22Rv1 (cell line): ENCODE measurements at regions not wholly inside any gene's neighbourhood (a gene's known extent, or its start where the extent isn't known, plus 50 kb on each side); places are given as distances from the start of the nearest gene placed in this dataset.
A peak's percentile ranks its signal among the peaks of the same experiment; 100 is the strongest.

Source experiments
- H3K27ac ChIP-seq: fragments of 450-650 bp; 2 replicates; pipeline ENCODE4 v1.5.1; 2017
- CTCF ChIP-seq: fragments of 450-650 bp; IDR thresholded peaks from 2 replicates; pipeline ENCODE4 v1.5.1; 2017; ENCODE audit warnings: mild to moderate bottlenecking
- ZFX ChIP-seq: fragments of 450-650 bp; IDR thresholded peaks from 2 replicates; pipeline ENCODE4 v1.6.1; 2017; ENCODE audit warnings: antibody characterized with exemption, borderline replicate concordance

GRCh38 chr7:115883629-115884028 lies 146.9 kb downstream of the TFEC start:
- H3K27ac ChIP-seq: no peak overlapping the region
- TF ChIP-seq CTCF: no peak
- no peak for TF ChIP-seq ZFX

- H3K27ac ChIP-seq: no peak overlapping the region
- TF ChIP-seq ZFX: no peak
- TF ChIP-seq CTCF: no peak
Measured at GRCh38 chr7:115881476-115881875, 149.1 kb downstream of the TFEC start.

GRCh38 chr7:115879171-115879570 lies 151.4 kb downstream of the TFEC start:
- no peak overlapping the region for H3K27ac ChIP-seq
- TF ChIP-seq CTCF: no peak
- no peak for TF ChIP-seq ZFX

GRCh38 chr7:115869801-115870200 lies 160.8 kb downstream of the TFEC start:
- no peak for TF ChIP-seq CTCF
- no peak for TF ChIP-seq ZFX
- H3K27ac ChIP-seq: no peak overlapping the region

GRCh38 chr7:115869190-115869589 lies 161.4 kb downstream of the TFEC start:
- H3K27ac ChIP-seq: no peak overlapping the region
- TF ChIP-seq CTCF: no peak
- no peak for TF ChIP-seq ZFX

GRCh38 chr7:115868369-115868768 lies 162.2 kb downstream of the TFEC start:
- TF ChIP-seq ZFX (no peak), CTCF (no peak)
- H3K27ac ChIP-seq: no peak overlapping the region

GRCh38 chr7:115864082-115864481 lies 166.5 kb downstream of the TFEC start:
- H3K27ac ChIP-seq: no peak overlapping the region
- TF ChIP-seq CTCF: no peak
- no peak for TF ChIP-seq ZFX

GRCh38 chr7:115851291-115851690 lies 179.3 kb downstream of the TFEC start:
- no peak overlapping the region for H3K27ac ChIP-seq
- TF ChIP-seq ZFX (no peak), CTCF (peak; percentile 77)
